ENCODE measurements at regions not wholly inside any gene's neighbourhood (a gene's known extent, or its start where the extent isn't known, plus 50 kb on each side); places are given as distances from the start of the nearest gene placed in this dataset.
A peak's percentile ranks its signal among the peaks of the same experiment; 100 is the strongest.

DNA sequence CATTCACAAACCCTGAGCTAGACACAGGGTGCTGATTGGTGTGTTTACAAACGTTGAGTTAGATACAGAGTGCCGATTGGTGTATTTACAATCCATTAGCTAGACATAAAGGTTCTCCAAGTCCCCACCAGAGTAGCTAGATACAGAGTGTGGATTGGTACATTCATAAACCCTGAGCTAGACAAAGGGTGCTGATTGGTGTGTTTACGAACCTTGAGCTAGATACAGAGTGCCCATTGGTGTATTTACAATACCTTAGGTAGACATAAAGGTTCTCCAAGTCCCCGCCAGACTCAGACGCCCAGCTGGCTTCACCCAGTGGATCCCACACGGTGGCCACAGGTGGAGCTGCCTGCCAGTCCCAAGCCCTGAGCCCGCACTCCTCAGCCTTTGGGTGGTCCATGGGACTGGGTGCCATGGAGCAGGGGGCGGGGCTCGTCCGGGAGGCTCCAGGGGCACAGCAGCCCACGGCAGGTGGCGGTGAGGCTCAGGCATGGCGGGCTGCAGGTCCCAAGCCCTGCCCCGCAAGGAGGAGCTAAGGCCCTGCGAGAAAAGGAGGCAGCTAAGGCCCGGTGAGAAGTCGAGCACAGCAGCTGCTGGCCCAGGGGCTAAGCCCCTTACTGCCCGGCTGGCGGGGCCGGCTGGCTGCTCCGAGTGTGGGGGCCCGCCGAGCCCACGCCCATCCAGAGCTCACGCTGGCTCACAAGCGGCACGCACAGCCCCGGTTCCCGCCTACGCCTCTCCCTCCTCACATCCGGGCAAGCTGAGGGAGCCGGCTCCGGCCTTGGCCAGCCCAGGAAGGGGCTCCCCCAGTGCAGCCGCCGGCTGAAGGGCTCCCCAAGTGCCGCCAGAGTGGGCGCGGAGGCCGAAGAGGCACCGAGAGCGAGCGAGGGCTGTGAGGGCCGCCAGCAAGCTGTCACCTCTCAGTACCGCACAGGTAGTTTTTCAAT lies 1039.2 kb upstream of the CDH9 start:
- intact Hi-C loops (cut with DNase I), result no loop called here
- TF ChIP-seq, protein P1, sequence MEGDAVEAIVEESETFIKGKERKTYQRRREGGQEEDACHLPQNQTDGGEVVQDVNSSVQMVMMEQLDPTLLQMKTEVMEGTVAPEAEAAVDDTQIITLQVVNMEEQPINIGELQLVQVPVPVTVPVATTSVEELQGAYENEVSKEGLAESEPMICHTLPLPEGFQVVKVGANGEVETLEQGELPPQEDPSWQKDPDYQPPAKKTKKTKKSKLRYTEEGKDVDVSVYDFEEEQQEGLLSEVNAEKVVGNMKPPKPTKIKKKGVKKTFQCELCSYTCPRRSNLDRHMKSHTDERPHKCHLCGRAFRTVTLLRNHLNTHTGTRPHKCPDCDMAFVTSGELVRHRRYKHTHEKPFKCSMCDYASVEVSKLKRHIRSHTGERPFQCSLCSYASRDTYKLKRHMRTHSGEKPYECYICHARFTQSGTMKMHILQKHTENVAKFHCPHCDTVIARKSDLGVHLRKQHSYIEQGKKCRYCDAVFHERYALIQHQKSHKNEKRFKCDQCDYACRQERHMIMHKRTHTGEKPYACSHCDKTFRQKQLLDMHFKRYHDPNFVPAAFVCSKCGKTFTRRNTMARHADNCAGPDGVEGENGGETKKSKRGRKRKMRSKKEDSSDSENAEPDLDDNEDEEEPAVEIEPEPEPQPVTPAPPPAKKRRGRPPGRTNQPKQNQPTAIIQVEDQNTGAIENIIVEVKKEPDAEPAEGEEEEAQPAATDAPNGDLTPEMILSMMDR (IDR thresholded peaks at IDR 0.05), result no peak
- Histone ChIP-seq H3K9me3 (no peaks in the 10 kb centered on the region), H3K27ac (no peak overlapping the region), H3K4me1 (no peaks in the 10 kb centered on the region), H3K27me3 (ENCODE audit: low read depth) (no peaks in the 10 kb centered on the region), H3K4me3 (no peak overlapping the region), H3K36me3 (no peaks in the 10 kb centered on the region)
- DNase-seq (no peak), ATAC-seq (peak in 1 of 2 donors; percentile 38)

DNA sequence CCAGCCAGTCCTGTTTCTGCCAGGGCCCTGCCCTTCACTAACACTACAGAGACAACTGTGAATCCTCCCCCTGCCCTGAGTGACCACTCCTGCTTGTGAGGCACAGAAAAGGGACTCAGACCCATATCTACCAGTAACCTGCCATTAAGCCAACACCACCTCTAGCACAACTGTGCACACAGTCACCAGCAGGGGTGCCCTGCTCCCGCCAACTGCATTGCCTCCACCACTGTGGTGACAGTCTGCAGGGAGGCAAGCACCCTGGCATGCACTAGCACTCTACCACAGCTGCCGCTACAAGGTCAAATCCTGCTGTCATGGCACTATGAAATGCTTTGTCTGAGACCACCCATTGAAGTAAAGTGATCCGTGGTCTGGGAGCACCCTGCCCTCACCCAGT lies 1028.5 kb upstream of the CDH9 start:
- no peak for DNase-seq

DNA sequence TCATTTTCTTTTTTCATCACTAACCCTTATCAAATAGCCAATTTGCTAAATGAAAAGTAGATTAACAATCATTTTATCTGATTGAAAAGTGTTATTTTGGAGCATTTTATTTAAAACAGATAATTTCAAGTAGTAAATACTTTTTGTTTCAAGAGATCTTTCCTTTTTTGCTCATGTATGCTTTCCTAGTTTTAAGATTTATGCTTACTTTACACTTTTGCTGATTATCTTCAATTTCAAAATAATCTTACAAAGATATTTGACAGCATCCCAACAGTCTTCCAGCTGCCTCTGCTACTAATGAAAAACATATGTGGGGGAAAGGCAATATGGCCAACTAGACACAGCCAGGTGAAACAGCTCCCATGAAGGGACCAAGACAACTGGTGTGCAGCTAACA lies 1027.3 kb upstream of the CDH9 start:
- no peak for ATAC-seq
- intact Hi-C loops (cut with DNase I), result no loop called here

More for the DNA sequence above, 1028.5 kb upstream of the CDH9 start:
- TF ChIP-seq, protein P1 (IDR thresholded peaks at IDR 0.05), result no peak
- Histone ChIP-seq H3K27ac (no peak overlapping the region), H3K36me3 (no peaks in the 10 kb centered on the region), H3K27me3 (ENCODE audit: low read depth) (no peaks in the 10 kb centered on the region), H3K9me3 (no peaks in the 10 kb centered on the region), H3K4me1 (no peaks in the 10 kb centered on the region), H3K4me3 (no peak overlapping the region)
- intact Hi-C loops (cut with DNase I), result no loop called here
- ATAC-seq, result peak in 1 of 2 donors; percentile 47

DNA sequence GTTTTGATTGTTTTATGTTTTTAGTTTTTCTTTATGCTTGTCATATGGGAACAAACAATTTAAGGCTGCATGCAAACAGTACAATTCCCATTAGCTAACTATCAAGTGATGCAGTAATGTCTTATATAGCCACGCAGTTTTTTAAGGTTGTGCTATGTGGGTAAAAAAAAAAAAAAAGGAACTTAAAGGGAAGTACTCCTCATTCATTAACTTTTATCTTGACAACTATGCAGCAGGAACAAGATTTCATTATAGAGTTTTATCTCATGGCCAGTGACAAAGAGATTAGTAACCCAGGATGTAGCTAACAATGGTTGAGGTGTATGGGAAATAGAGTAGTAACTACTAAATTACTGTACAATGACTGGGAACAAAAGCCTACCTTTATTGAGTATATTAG lies 1008.2 kb upstream of the CDH9 start:
- TF ChIP-seq, protein P1 (IDR thresholded peaks at IDR 0.05), result no peak
- no peak overlapping the region for H3K27ac ChIP-seq

More for the DNA sequence above, 1027.3 kb upstream of the CDH9 start:
- H3K27ac ChIP-seq, result no peak overlapping the region
- no peaks in the 10 kb centered on the region for H3K9me3 ChIP-seq
- no peak for DNase-seq
- no peaks in the 10 kb centered on the region for H3K27me3 ChIP-seq (ENCODE audit: low read depth)
- TF ChIP-seq, protein P1 (IDR thresholded peaks at IDR 0.05), result no peak
- H3K4me1 ChIP-seq, result no peaks in the 10 kb centered on the region
- no peak overlapping the region for H3K4me3 ChIP-seq
- H3K36me3 ChIP-seq, result no peaks in the 10 kb centered on the region

DNA sequence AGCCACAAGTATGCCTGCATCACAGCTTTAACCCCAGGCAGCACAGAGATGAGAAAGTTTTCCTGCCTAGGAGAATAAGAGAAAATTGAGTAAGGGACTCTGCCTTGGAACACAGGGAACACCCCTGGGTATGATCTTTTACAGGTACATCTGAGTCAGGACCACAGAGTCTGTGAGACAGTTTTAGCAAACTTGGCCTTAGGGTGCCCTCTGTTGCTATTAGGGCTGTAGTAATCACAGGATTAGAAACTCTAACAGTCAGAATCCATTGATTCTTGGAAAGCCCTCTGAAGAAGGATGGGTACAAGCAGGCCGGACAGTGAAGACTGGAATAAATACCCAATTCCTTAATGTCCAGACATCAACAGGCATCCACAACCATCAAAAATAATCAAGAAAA lies 989.5 kb upstream of the CDH9 start:
- DNase-seq, result no peak
- H3K4me1 ChIP-seq, result no peaks in the 10 kb centered on the region
- TF ChIP-seq, protein P1 (IDR thresholded peaks at IDR 0.05), result no peak
- H3K4me3 ChIP-seq, result no peak overlapping the region
- no peaks in the 10 kb centered on the region for H3K27me3 ChIP-seq (ENCODE audit: low read depth)
- intact Hi-C loops (cut with DNase I), result no loop called here
- ATAC-seq, result no peak
- no peak overlapping the region for H3K27ac ChIP-seq
- H3K9me3 ChIP-seq, result peaks cover 14% of the 10 kb centered on the region
- H3K36me3 ChIP-seq, result no peaks in the 10 kb centered on the region

More for the DNA sequence above, 1008.2 kb upstream of the CDH9 start:
- no peaks in the 10 kb centered on the region for H3K36me3 ChIP-seq
- intact Hi-C loops (cut with DNase I), result no loop called here
- no peaks in the 10 kb centered on the region for H3K27me3 ChIP-seq (ENCODE audit: low read depth)
- H3K4me3 ChIP-seq, result no peak overlapping the region
- H3K9me3 ChIP-seq, result no peaks in the 10 kb centered on the region
- ATAC-seq, result no peak
- no peaks in the 10 kb centered on the region for H3K4me1 ChIP-seq
- DNase-seq, result no peak
